Smooth muscle cell (in vitro differentiated cells): ENCODE measurements at regions not wholly inside any gene's neighbourhood (a gene's known extent, or its start where the extent isn't known, plus 50 kb on each side); places are given as distances from the start of the nearest gene placed in this dataset.

Experiments used
- DNase-seq: peaks from one replicate; lab custom pipeline; 2025; ENCODE audit not compliant: unreplicated experiment; lab: John Stamatoyannopoulos, UW
- H2AFZ ChIP-seq: fragments of 200-600 bp; sonication (generic); 2 replicates; pipeline ENCODE4 v1.6.0; 2016; ENCODE audit warnings: antibody characterized with exemption, low read depth, mild to moderate bottlenecking
- H3F3A ChIP-seq: fragments of 200-600 bp; sonication (generic); 2 replicates; pipeline ENCODE4 v1.6.0; 2017; ENCODE audit warnings: antibody characterized with exemption, low read depth
- H3K27ac ChIP-seq: fragments of 200-600 bp; sonication (generic); 2 replicates; pipeline ENCODE4 v1.5.1; 2016; ENCODE audit warnings: low read depth, mild to moderate bottlenecking
- H3K27me3 ChIP-seq: fragments of 200-600 bp; sonication (generic); 2 replicates; pipeline ENCODE4 v1.6.1; 2016; ENCODE audit warnings: low read depth, mild to moderate bottlenecking
- H3K36me3 ChIP-seq: fragments of 200-600 bp; sonication (generic); 2 replicates; pipeline ENCODE4 v1.5.1; 2016; ENCODE audit warnings: low read depth
- H3K4me1 ChIP-seq: fragments of 200-600 bp; sonication (generic); 2 replicates; pipeline ENCODE4 v1.5.1; 2016; ENCODE audit warnings: low read depth
- H3K4me2 ChIP-seq: fragments of 200-600 bp; sonication (generic); 2 replicates; pipeline ENCODE4 v1.6.0; 2016; ENCODE audit warnings: mild to moderate bottlenecking
- H3K4me3 ChIP-seq: fragments of 200-600 bp; sonication (generic); 2 replicates; pipeline ENCODE4 v1.5.1; 2016; ENCODE audit warnings: mild to moderate bottlenecking
- H3K79me2 ChIP-seq: fragments of 200-600 bp; sonication (generic); 2 replicates; pipeline ENCODE4 v1.6.0; 2016; ENCODE audit warnings: low read depth, mild to moderate bottlenecking
- H3K9ac ChIP-seq: fragments of 200-600 bp; sonication (generic); 2 replicates; pipeline ENCODE4 v1.6.0; 2016; ENCODE audit warnings: low read depth
- H3K9me3 ChIP-seq: fragments of 200-600 bp; sonication (generic); replicated peaks from 2 replicates; pipeline ENCODE4 v1.5.1; 2016; ENCODE audit warnings: low read depth
- H4K20me1 ChIP-seq: fragments of 200-600 bp; sonication (generic); 2 replicates; pipeline ENCODE4 v1.6.0; 2016; ENCODE audit warnings: low read depth
- CTCF ChIP-seq: fragments of 200-600 bp; sonication (generic); IDR thresholded peaks from 2 replicates; pipeline ENCODE4 v1.5.1; 2017; ENCODE audit warnings: borderline replicate concordance, mild to moderate bottlenecking, antibody characterized with exemption; ENCODE audit not compliant: insufficient read depth, poor library complexity, severe bottlenecking
- WGBS: methylation state at CpG from one replicate; pipeline ENCODE4 v1.1.7; 2016; ENCODE audit warnings: low lambda C conversion rate; 5-methylcytosine and 5-hydroxymethylcytosine counted together

GRCh38 chr13:79791471-79792042, 310.6 kb downstream of the NDFIP2 start:
- TF ChIP-seq CTCF: no peak
- WGBS: 92% methylated on average over 2 of the region's 2 CpGs
- no peaks in the 10 kb centered on the region for H4K20me1 ChIP-seq

GRCh38 chr13:79786176-79786575, 305.2 kb downstream of the NDFIP2 start:
- 55% methylated on average over 4 of the region's 4 CpGs for WGBS
- TF ChIP-seq CTCF: no peak

More at GRCh38 chr13:79791471-79792042, 310.6 kb downstream of the NDFIP2 start:
- Histone ChIP-seq H3K4me1 (no peaks in the 10 kb centered on the region), H2AFZ (no peak overlapping the region), H3K4me3 (no peak overlapping the region), H3K36me3 (peaks cover 5% of the 10 kb centered on the region), H3K9ac (no peak overlapping the region), H3K27ac (no peak overlapping the region), H3K27me3 (no peaks in the 10 kb centered on the region), H3K79me2 (no peaks in the 10 kb centered on the region), H3K4me2 (no peak overlapping the region), H3K9me3 (no peaks in the 10 kb centered on the region), H3F3A (no peaks in the 10 kb centered on the region)
- DNase-seq: no peak

GRCh38 chr13:79782541-79783205, 301.7 kb downstream of the NDFIP2 start:
- Histone ChIP-seq H4K20me1 (no peaks in the 10 kb centered on the region), H3K9ac (peak overlapping the region; percentile 85), H2AFZ (peak overlapping the region; percentile 1), H3K36me3 (no peaks in the 10 kb centered on the region), H3F3A (peaks cover 10% of the 10 kb centered on the region), H3K4me1 (peaks cover 35% of the 10 kb centered on the region), H3K27me3 (no peaks in the 10 kb centered on the region), H3K4me2 (peak overlapping the region; percentile 81), H3K9me3 (no peaks in the 10 kb centered on the region), H3K79me2 (no peaks in the 10 kb centered on the region), H3K4me3 (no peak overlapping the region), H3K27ac (peak overlapping the region; percentile 98)
- peak; percentile 18 for DNase-seq
- 23% methylated on average over 14 of the region's 14 CpGs for WGBS
- no peak for TF ChIP-seq CTCF

More at GRCh38 chr13:79786176-79786575, 305.2 kb downstream of the NDFIP2 start:
- H3K36me3 ChIP-seq: peaks cover 5% of the 10 kb centered on the region
- H3K27me3 ChIP-seq: no peaks in the 10 kb centered on the region
- no peak overlapping the region for H3K27ac ChIP-seq
- no peak overlapping the region for H3K9ac ChIP-seq
- H3K9me3 ChIP-seq: no peaks in the 10 kb centered on the region
- H4K20me1 ChIP-seq: no peaks in the 10 kb centered on the region
- no peak overlapping the region for H2AFZ ChIP-seq
- no peak overlapping the region for H3K4me2 ChIP-seq
- no peak overlapping the region for H3K4me3 ChIP-seq
- H3K79me2 ChIP-seq: no peaks in the 10 kb centered on the region
- DNase-seq: no peak
- no peaks in the 10 kb centered on the region for H3F3A ChIP-seq
- peaks cover 18% of the 10 kb centered on the region for H3K4me1 ChIP-seq
